SKM-1 treated with dmso at 0.1 percent for 144 hours (cell line): ENCODE measurements at regions not wholly inside any gene's neighbourhood (a gene's known extent, or its start where the extent isn't known, plus 50 kb on each side); places are given as distances from the start of the nearest gene placed in this dataset.
"Not testable (repeated sequence)": the region's sequence is repeated elsewhere in the genome, so short reads cannot be mapped to it uniquely, and the experiment has no call there.

ENCODE experiments used
- DNase-seq: peaks from one replicate; lab custom pipeline; 2025; ENCODE audit not compliant: unreplicated experiment; lab: John Stamatoyannopoulos, UW

DNA sequence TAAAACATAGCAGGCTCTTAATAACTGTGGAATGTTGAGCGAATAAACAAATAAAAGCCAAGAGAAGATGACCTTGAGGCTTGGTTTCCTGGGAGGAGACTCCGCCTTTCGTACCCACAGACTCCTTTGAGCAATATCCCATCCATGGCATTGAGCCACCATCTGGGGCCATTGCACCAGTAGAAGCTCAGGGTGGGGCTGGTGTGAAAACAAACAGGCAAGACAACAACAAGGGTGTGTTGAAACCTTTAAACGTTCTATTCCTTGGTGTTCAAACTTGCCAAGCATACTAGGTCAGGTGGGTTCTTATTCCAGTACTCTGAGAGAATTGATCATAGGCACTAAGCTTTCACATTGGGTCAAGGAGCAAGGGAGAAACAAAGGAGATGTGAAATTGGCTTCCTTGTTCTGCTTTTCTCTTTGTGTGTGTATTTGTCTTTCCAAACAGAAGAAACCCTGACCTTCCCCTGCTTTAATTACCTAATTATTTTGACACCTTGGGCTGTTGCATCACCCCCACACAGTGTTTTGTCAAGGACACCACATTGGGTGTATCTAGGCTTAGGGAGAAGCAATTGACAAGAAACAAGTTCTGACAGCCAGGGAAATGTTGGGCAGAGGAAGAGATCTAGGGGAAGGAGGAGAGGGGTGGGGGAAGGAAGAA lies 105.1 kb upstream of the BCL6 start:
- DNase-seq: peak; percentile 89

DNA sequence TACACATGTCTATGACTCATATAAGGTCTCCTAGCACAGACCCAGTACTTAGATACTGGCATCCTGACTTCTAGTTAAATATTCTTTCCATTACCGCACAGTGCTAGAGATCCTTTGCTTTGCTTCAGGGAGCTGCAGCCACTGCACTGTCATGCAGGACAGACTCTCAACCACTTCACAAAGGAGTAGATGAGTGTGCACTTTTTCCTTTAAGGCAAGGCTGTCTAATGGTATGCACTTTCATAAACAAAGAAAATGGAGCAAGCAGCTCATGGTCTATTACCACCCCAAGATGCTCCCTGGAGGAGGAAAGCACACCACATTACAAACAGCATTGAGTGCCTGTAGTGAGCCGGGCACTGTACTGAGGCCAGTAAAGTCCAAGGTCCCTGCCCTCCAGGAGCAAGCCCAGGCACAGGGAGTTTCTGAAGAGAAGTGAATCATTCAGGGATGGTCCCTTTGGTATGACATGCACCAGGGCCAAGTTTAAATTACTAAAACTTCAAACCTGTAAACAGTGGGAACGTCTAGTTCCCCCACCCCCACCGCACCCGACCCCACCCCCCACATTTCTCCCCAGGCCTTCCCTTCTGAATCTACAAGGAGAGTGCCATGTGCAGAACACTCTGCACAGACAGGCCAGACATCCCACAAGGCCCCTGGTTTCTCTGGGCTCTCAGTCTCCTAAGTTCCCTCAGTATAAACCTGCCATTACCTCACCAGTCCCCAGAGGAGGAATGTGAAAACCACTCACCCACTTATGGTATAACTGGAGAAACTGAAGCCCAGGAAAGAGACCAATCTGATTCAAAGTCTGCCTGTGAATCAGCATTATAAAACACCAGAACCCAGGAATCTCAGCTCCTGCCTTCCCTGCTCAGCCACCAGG lies 107.8 kb upstream of the BCL6 start:
- no peak for DNase-seq

DNA sequence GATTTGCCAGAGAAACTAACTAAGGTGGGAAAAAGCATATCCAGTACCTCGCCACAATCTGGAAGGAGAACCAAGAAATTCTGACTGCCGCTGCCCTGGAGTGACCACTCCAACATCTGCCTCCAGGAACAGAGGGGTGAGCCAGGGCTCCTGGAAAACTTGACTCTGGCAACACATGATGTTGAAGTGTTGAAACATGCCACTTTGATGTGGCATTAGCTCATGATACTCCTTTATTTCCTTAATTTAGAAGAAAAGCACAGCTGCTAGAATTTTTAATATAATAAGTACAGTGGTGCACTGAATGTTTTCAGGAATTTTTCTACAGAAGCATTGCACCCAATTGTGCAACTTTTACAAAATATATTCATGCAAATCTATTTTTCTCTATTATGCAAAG lies 109.9 kb upstream of the BCL6 start:
- no peak for DNase-seq

DNA sequence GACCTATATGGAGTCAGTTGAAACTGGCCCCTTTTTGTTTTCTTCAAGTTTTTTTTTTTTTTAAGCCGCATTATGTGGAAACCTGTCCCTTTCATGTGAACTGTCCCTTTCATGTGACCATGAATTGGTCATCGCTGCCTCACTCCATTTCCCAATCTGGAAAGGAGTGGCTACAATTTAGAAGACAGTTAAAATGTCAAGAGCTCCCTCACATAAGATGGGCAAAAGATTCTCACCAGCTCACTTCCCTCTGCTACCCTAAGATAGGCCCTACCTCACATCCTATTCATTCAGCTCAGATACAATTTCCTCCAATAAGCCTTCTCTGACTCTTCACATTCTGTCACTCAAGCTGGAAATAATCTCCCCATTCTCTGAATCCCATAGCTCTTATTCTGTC lies 111.3 kb upstream of the BCL6 start:
- no peak for DNase-seq

DNA sequence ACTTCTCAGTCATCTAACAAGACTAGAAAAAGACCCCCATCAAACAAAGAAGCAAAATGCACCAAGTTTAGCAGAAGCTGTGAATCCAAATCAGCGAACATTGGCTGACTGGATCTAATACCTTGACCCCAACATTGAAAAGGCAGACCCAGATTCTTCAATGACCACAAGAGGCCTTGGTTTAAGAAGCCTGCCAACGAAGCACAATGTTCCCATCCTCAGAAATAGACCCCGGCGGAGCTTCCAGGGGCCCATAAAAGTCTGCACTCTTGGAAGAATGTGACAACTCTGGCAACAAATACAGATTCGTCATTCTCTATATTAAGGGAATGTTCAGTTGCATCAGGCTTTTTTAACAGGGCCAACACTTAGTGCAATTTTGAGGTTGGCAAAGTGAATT lies 112.8 kb upstream of the BCL6 start:
- DNase-seq: no peak

DNA sequence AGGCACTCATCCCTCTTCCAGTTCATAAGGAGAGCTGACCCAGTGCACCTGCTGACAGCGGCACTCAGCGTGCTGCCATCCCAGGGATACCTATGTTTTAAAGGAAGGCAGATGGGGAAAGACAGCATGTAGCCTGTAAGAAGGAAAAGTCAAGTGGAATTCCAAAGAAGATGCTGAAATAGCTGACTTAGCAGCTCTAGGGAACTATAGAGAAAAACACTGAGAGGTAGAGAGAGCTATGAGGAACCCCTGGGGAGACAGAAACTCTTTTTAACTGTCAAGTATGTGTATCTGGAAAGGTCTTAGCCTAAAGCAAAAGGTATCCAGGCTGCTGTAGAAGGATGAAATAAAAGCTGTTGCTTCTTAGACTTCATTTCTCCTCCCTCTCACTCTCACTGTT lies 113.4 kb upstream of the BCL6 start:
- no peak for DNase-seq

DNA sequence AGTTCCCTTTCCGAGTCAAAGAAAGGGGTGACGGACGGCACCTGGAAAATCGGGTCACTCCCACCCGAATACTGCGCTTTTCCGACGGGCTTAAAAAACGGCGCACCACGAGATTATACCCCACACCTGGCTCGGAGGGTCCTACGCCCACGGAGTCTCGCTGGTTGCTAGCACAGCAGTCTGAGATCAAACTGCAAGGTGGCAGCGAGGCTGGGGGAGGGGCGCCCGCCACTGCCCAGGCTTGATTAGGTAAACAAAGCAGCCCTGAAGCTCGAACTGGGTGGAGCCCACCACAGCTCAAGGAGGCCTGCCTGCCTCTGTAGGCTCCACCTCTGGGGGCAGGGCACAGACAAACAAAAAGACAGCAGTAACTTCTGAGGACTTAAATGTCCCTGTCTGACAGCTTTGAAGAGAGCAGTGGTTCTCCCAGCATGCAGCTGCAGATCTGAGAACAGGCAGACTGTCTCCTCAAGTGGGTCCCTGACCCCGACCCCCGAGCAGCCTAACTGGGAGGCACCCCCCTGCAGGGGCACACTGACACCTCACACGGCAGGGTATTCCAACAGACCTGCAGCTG lies 117.5 kb upstream of the BCL6 start:
- DNase-seq: not testable (repeated sequence)

DNA sequence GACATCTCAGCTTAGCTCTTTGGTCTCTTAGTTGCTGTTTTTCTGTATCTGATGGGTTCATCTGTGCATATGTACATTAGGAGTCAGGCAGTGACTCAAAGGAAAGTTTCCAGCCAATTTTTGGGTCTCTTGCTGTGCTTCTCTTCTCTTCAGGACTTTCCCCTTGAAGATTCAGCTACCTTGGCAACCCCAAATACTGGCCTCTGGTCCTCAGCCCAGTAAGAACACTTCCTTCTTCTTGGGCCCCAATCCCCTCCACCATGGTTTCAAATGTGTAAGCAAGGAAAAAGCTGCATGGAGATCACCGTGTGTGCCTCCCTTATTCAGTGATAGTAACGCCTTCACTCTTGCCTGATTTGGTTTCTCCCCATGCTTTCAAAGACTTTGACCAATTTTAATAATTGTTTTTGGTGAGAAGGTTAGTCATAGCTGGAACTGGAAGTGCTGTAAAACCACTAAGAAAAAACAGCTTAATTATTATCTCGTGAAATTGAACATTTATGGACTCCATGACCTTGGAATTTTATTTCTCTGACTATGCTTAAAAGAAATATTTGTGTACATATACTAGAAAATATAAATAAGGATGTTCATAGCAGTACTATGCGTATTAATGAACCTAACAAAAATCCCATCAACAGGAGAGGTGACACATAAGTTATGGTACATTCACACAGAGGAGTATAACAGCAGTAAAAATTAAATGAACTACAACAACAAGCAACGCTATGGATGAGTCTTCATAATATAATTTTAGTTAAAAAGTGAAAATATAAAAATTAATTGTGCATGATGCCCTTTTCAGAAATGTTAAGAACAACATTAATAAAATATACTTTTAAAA lies 125.3 kb upstream of the BCL6 start:
- DNase-seq: no peak

DNA sequence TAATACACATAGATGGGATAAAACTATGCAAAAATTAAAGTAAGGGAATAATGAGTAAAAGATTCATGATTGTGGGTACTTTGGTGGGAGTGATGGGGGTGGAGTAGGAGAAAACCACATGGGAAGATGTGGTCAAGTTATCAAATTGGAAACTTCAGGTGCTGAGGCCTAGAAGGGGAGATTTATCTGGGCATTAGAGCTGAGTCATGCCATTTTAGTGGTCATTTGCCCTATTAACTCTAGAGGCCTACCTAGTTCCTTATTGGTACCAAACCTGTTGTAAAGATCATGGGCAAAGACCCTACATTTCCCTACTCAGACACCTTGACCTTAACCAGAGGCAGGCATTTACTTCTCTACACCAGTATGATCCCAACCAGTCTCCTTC lies 125.9 kb upstream of the BCL6 start:
- no peak for DNase-seq

DNA sequence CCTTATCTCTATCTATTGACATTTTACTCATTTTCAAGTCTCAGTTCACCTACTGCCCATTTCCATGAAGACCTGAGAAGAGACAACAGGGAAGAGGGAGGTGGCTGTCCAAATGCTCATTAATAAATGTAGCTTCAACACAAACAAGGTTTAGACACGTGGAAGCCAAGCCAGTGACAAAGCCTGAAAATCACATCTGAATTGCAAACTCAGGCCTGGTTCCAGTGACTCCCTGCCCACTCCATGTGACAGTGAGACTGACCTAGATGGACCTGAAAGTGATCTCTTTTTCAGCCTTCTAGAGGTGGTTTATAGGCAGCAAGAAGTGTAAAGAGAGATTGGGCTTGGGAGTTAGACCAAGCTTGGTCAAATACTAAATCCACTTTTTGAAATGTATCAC lies 126.6 kb upstream of the BCL6 start:
- DNase-seq: no peak

DNA sequence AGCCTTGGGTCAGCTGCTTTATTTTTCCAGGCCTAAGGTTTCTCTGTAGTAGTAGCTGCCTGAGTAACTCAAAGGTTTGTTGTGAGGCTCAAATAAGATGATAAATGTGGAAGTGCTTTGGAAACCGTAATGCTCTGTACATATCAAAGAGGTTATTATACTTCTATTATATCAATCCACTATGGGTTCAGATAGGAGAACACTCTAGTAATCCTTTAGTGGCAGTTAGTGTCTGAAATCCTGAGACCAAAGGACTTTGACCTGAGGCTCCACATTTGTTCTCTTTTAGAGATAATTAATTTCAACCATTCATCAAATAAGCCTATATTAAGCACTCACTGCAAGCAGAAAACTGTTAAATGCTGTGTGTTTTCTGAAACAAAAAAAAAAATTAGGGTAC lies 128.6 kb upstream of the BCL6 start:
- no peak for DNase-seq

DNA sequence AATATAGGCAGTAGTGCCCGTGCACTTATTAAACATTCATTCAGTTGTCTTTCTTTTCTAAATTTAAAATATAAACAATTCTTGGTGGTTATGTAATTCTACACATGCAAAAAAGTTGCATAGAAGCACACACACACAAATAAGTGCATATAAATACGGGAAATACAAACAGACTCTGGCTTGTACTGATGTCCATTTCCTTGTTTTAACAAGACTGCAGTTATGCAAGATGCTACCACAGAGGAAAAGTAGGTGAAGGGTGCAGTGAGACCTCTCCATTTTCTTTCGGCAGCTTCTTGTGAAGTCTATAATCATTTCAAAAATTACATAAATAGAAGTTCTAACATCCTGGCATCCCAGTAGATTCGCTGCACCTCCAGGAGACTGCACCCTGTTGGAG lies 130.6 kb upstream of the BCL6 start:
- DNase-seq: peak; percentile 11

DNA sequence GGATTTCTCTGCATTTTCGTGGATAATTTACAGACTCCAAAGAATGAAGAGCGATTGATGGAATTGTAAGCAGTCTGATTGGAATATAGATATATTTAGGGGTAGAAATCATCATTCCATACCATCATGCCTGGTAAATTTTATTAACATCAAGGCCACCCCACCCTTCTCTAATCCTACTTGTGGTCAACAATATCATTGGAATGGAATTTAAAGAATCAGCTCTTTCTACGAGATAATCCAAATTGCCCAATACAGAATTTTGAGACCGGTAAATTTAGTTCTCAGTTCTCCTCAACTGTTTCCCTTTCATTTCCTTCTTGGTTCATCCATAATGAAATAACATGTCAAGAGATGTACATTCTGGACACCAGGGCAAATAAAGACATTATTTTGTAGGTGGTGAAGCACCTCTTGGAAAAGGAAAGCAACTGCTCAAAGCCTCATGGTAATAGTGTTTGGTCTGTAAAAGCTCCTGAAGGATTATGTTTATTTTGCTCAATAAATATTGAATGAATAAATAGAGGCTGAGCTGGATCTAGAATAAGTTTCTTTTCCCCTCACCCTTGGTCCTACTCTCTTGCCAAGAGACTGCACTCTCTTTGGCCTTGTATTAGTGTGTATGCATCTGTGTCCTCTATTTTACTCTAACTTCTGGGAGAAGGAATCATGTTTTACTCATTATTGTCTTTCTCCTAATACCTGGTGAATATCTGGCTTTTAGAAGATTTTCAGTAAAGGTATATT lies 133.7 kb upstream of the BCL6 start:
- no peak for DNase-seq

DNA sequence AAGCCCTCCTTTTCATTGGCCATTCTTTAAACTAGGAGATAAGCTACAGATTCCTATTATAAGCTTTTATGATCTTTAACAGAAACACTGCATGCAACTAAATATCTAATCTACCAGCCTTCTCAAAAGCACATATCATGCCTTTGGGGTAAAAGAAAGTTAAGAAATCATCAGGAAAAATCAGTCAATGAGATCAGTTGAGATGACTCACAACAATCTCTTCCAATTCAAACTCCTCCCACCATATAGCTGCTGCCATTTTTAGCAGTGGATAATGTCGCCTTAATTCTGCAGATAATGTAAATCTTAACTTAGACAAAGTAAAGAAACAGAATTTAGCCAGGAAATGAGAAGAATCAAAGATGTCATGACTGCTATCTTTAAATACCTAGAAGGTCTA lies 135.2 kb upstream of the BCL6 start:
- no peak for DNase-seq

DNA sequence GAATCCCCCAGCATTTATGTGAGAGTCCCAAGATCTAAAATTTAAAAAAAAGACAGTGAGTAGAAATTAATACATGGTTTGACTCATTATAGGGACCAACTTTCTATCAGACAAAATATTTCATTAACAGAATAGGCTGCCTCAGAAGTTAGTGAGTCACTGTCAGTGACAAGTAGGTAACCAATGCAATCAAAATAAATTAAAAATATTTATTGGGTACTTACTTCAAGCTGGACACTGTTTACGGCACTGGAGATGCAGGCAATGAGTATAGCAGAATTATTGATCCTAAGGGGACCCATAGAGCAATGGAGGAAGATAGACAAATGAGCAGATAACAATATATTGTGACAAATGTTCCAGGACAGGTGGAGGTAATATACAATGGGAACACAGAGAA lies 135.6 kb upstream of the BCL6 start:
- no peak for DNase-seq

DNA sequence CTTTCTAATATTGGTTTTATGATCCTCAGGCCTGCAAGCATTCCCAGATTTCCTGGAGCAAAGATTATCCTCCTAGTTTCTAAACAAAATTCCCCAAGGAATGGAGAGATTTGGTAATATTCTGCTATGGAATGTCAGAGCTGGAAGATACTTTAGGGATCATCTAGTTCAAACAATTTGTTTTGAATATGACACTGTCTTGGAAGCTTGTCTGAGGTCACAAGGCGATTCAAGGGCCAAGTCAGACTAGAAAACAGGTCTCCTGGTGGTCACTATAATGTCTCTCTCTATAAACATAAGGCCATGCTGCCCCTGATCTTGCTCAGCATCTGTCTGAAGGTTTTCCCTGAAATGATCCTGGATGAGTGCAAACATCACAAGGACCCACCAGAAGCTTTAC lies 143.4 kb upstream of the BCL6 start:
- DNase-seq: no peak

DNA sequence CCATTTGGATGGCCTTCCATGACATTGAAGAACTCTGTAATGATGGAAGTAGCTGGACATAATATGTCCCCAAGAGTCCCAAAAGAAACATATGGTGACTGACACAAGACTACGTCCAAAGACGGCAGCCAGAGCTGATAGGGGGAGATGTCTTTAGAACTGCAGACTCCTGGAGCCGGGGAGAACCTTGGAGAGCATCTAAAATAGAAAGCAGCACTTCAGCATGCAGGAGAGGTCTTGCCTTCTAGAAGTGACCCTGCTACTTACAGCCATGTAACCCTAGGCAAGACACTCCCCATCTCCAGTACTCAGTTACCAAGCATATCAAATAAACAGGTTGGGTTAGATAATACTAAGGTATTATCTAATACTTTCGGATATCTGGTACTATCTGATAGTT lies 143.8 kb upstream of the BCL6 start:
- no peak for DNase-seq

DNA sequence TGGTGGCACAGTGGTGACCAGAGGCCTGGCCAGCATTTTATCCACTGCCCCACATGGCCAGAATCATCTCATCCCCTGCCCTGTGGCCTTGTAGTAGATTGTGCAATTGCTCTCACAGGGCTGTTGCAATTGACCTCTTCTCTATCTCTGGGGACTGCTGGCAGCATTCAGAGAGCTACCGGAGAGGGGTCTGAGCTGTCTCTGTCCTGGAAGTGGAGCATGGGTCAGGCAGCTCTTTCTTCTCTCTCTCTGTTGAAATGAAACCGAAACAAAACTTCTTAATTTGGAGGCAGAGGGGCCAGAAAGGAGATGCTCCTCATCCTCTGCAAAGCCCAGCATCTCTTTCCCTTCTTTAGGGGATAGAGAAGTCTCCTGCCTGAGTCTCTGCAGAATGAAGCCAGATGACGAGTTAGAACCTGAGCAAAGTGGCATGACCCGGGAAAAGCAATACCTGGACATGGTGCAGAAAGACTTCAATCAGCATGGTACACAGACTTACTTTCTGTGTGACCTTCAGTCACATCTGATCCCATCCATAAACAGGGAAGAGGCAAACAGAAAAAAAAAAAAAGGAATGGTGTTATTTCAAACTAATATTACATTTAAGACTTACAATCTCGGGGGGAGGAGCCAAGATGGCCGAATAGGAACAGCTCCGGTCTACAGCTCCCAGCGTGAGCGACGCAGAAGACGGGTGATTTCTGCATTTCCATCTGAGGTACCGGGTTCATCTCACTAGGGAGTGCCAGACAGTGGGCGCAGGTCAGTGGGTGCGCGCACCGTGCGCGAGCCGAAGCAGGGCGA lies 144.5 kb upstream of the BCL6 start:
- DNase-seq: peak; percentile 65

DNA sequence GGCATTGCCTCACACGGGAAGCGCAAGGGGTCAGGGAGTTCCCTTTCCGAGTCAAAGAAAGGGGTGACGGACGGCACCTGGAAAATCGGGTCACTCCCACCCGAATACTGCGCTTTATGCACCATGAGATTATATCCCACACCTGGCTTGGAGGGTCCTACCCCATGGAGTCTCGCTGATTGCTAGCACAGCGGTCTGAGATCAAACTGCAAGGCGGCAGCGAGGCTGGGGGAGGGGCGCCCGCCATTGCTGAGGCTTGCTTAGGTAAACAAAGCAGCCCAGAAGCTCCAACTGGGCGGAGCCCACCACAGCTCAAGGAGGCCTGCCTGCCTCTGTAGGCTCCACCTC lies 145.1 kb upstream of the BCL6 start:
- DNase-seq: not testable (repeated sequence)

DNA sequence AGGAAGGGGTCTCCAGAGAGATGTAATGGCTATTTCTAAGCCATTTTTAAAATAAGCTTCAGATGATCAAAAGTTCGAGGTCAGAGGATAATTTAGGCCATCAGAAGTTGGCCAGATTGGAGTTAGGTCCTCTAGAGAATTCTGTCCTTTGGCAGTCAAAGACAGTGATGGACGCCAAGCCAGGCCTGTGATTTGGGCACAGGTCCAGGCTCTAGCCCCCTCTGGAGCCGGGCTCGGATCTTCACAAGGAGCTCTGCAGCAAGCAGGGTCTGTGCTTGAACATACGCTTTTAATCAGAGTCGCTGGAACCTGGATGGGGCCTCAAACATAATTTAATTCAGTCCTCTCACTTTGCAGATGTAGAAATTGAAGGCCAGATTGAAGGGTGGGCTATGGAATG lies 151.4 kb upstream of the BCL6 start:
- DNase-seq: no peak
